GM19328 (cell line): ENCODE measurements at regions not wholly inside any gene's neighbourhood (a gene's known extent, or its start where the extent isn't known, plus 50 kb on each side); places are given as distances from the start of the nearest gene placed in this dataset.

Source experiments
- ATAC-seq: cut with Tn5 transposase; IDR thresholded peaks from one replicate; pipeline ENCODE4 v1.9.1; 2021; ENCODE audit warnings: mild to moderate bottlenecking, moderate library complexity; ENCODE audit not compliant: unreplicated experiment

- ATAC-seq: no peak
These were observed 248.3 kb downstream of the TRIB2 start for GRCh38 chr2:12964904-12965539.

- ATAC-seq: no peak
These were observed 249.0 kb downstream of the TRIB2 start for GRCh38 chr2:12965540-12966269.

GRCh38 chr2:12967804-12968203 is 251.1 kb downstream of the TRIB2 start:
- no peak for ATAC-seq

GRCh38 chr2:12968399-12968798 is 251.7 kb downstream of the TRIB2 start:
- no peak for ATAC-seq

GRCh38 chr2:12970861-12971260 is 254.1 kb downstream of the TRIB2 start:
- ATAC-seq: no peak

- no peak for ATAC-seq
These were observed 255.0 kb downstream of the TRIB2 start for GRCh38 chr2:12971581-12972365.

GRCh38 chr2:12978066-12978835 is 261.5 kb downstream of the TRIB2 start:
- ATAC-seq: no peak

GRCh38 chr2:12979066-12979465 is 262.3 kb downstream of the TRIB2 start:
- no peak for ATAC-seq

GRCh38 chr2:12980817-12981216 is 264.1 kb downstream of the TRIB2 start:
- no peak for ATAC-seq

- ATAC-seq: no peak
These were observed 265.4 kb downstream of the TRIB2 start for GRCh38 chr2:12982149-12982584.

- no peak for ATAC-seq
These were observed 270.5 kb downstream of the TRIB2 start for GRCh38 chr2:12987246-12987645.

- ATAC-seq: no peak
These were observed 271.5 kb downstream of the TRIB2 start for GRCh38 chr2:12988279-12988678.

GRCh38 chr2:12990523-12990922 is 273.8 kb downstream of the TRIB2 start:
- ATAC-seq: no peak

GRCh38 chr2:12998685-12999084 is 281.9 kb downstream of the TRIB2 start:
- ATAC-seq: no peak

- no peak for ATAC-seq
These were observed 284.1 kb downstream of the TRIB2 start for GRCh38 chr2:13000664-13001363.

- ATAC-seq: no peak
These were observed 284.7 kb downstream of the TRIB2 start for GRCh38 chr2:13001408-13001807.

GRCh38 chr2:13002536-13003331 is 286.0 kb downstream of the TRIB2 start:
- no peak for ATAC-seq

- ATAC-seq: no peak
These were observed 286.8 kb downstream of the TRIB2 start for GRCh38 chr2:13003500-13003899.

- ATAC-seq: no peak
These were observed 288.3 kb downstream of the TRIB2 start for GRCh38 chr2:13005048-13005447.
